Lower leg skin (tissue), 4 donors: ENCODE measurements at regions not wholly inside any gene's neighbourhood (a gene's known extent, or its start where the extent isn't known, plus 50 kb on each side); places are given as distances from the start of the nearest gene placed in this dataset.

ENCODE experiments used
- DNase-seq, 2 donors: peaks; one replicate each; pipeline ENCODE4 v3.0.0-alpha.2; 2019; ENCODE audit warnings: low spot score in 2 of 2
- H3K4me3 ChIP-seq: fragments of 200-600 bp; sonication (generic); 2 replicates; pipeline ENCODE4 v1.5.1; 2017; ENCODE audit warnings: mild to moderate bottlenecking, low read depth; ENCODE audit not compliant: poor library complexity, severe bottlenecking
- POLR2A ChIP-seq, 2 donors: fragments of 450-650 bp; IDR thresholded peaks; one replicate each; pipeline ENCODE4 v1.6.1; 2016 to 2017; ENCODE audit warnings: antibody characterized with exemption in 2 of 2, mild to moderate bottlenecking in 1 of 2, moderate library complexity in 1 of 2
- WGBS, 2 donors: methylation state at CpG; one replicate each; pipeline ENCODE4 v1.1.5; 2018; 5-methylcytosine and 5-hydroxymethylcytosine counted together
- intact Hi-C: fragments of 100-400 bp; cut with DNase I; formaldehyde crosslinking; loops from one replicate; pipeline ENCODE4 v1.15.0; 2023; ENCODE audit warnings: low total_unique reads
- TF ChIP-seq, protein P1 (sequence below), 3 donors: fragments of 450-650 bp; IDR thresholded peaks; one replicate each; pipeline ENCODE4 v1.5.1; 2016; ENCODE audit warnings: antibody characterized with exemption in 3 of 3, mild to moderate bottlenecking in 3 of 3, moderate library complexity in 2 of 3

- TF ChIP-seq, protein P1, sequence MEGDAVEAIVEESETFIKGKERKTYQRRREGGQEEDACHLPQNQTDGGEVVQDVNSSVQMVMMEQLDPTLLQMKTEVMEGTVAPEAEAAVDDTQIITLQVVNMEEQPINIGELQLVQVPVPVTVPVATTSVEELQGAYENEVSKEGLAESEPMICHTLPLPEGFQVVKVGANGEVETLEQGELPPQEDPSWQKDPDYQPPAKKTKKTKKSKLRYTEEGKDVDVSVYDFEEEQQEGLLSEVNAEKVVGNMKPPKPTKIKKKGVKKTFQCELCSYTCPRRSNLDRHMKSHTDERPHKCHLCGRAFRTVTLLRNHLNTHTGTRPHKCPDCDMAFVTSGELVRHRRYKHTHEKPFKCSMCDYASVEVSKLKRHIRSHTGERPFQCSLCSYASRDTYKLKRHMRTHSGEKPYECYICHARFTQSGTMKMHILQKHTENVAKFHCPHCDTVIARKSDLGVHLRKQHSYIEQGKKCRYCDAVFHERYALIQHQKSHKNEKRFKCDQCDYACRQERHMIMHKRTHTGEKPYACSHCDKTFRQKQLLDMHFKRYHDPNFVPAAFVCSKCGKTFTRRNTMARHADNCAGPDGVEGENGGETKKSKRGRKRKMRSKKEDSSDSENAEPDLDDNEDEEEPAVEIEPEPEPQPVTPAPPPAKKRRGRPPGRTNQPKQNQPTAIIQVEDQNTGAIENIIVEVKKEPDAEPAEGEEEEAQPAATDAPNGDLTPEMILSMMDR (IDR thresholded peaks at IDR 0.05) = no peak
- TF ChIP-seq POLR2A (IDR thresholded peaks at IDR 0.05) = no peak
- intact Hi-C loops = no loop called here
- no peak overlapping the region for H3K4me3 ChIP-seq
- DNase-seq = no peak
Observed at GRCh38 chr3:137116619-137117018, 158.8 kb downstream of the IL20RB start.

DNA sequence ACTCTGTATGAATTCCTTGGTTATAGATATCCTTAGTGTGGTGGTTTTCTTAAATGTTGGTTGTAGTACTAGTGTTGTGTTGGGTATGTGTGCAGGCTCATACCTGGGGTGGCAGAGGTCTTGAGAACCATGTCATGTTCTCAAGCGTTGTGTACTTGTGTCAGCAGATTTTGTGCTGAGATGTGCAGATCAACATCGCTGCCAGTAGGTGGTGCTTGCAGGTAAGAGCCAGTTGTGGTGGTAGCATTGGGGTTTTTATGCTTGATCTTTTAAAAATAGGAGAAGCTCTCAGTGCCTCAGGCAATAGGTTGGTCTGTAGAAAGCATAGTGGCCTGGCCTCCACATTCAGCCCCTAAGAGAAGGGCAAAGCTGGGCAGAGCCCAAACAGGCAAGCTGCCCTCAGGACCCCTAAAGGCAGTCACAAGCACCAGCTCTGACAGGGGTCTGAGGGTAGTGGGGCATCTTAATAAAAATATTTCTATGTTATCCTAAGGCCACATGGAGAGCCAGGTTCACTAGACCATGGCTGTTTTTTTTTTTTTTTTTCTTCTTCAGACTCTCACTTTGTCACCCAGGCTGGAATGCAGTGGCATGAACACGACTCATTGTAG is 164.0 kb downstream of the IL20RB start:
- intact Hi-C loops = no loop called here
- TF ChIP-seq, protein P1 (IDR thresholded peaks at IDR 0.05) = no peak
- no peak for TF ChIP-seq POLR2A (IDR thresholded peaks at IDR 0.05)
- no peak overlapping the region for H3K4me3 ChIP-seq
- DNase-seq = no peak
- 34 to 43% methylated on average over 3 of the region's 3 CpGs for WGBS, 2 donors

DNA sequence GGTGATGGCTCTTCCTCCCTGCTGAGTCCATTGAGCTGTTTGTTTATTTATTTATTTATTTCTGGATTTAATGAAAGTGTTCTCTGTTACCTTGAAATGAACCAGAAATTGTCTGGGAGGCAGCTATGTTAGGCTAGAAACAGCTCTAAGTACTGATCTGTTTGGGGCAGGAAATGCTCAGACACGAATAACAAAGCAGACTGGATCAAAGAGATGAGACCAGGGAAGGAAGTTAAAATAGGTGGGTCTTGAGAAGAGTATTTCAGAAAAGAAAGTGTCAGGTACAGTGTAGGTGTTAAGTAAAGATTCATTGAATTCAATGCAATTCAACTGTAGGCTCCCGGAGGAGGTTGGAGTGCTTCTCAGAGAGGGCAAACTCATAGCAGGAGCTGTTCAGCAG is 173.3 kb downstream of the IL20RB start:
- TF ChIP-seq POLR2A (IDR thresholded peaks at IDR 0.05) = no peak
- TF ChIP-seq, protein P1 (IDR thresholded peaks at IDR 0.05) = no peak
- no peak overlapping the region for H3K4me3 ChIP-seq
- intact Hi-C loops = no loop called here
- 44 to 63% methylated on average over 2 of the region's 2 CpGs for WGBS, 2 donors
- DNase-seq = no peak

DNA sequence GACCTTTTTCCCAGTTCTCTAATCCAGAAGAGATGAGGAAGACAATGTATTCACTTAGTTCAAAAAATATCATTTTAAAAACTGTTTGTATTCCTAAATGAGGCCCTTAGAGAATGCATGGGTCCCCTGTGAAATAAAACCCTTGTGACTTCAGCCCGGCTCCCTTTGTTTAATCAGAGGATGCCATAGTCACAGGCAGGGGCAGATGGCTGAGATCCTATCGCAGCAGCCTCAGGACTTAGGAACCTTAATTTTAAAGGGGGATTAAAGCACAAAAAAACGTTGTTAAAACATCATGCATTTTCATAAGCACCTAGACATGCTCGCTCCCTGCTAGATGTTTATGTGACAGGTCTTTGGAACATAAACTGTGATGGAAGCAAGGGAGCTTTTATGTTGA is 176.6 kb downstream of the IL20RB start:
- intact Hi-C loops = no loop called here
- WGBS, 2 donors = 57 to 66% methylated on average over 4 of the region's 4 CpGs
- no peak overlapping the region for H3K4me3 ChIP-seq
- no peak for DNase-seq
- TF ChIP-seq, protein P1 (IDR thresholded peaks at IDR 0.05) = no peak
- TF ChIP-seq POLR2A (IDR thresholded peaks at IDR 0.05) = no peak

DNA sequence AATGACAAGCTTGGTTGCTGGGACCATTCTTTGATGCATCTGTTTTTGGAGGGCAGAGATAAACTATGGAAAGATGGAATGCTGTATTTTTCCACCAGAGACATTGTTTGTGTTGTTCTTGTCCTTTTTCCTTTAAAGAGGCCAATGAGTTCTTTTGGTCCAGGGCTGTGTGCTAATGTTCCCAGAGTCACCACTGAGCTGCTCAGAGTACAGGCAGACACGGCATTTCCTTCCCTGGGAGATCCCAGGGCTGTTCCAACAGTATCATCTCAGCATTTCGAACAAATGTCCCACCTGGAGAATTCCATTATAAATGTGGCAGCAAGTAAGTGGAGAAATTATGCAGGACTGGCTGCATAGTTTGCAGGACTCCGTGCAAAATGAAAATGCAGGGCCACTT is 190.6 kb downstream of the IL20RB start:
- TF ChIP-seq, protein P1 (IDR thresholded peaks at IDR 0.05) = no peak
- TF ChIP-seq POLR2A (IDR thresholded peaks at IDR 0.05) = no peak

GRCh38 chr3:137148917-137149316 is 191.1 kb downstream of the IL20RB start:
- DNase-seq = no peak
- H3K4me3 ChIP-seq = no peak overlapping the region
- no peak for TF ChIP-seq POLR2A (IDR thresholded peaks at IDR 0.05)
- TF ChIP-seq, protein P1 (IDR thresholded peaks at IDR 0.05) = no peak
- 21 to 29% methylated on average over 2 of the region's 2 CpGs for WGBS, 2 donors
- intact Hi-C loops = no loop called here

More for the DNA sequence above, 190.6 kb downstream of the IL20RB start:
- intact Hi-C loops = no loop called here
- no peak for DNase-seq
- no peak overlapping the region for H3K4me3 ChIP-seq
- 63 to 65% methylated on average over 3 of the region's 3 CpGs for WGBS, 2 donors
